GM12872 (cell line): ENCODE measurements at regions not wholly inside any gene's neighbourhood (a gene's known extent, or its start where the extent isn't known, plus 50 kb on each side); places are given as distances from the start of the nearest gene placed in this dataset.

Source experiments
- CTCF ChIP-seq: IDR thresholded peaks from 3 replicates; pipeline ENCODE4 v1.5.1; 2011; ENCODE audit warnings: low read depth, mild to moderate bottlenecking, low read length, moderate library complexity; ENCODE audit not compliant: insufficient read depth

- TF ChIP-seq CTCF = no peak
These were observed 244.9 kb upstream of the MVB12B start for GRCh38 chr9:126081746-126082145.

GRCh38 chr9:126084008-126084407, 242.6 kb upstream of the MVB12B start:
- TF ChIP-seq CTCF = no peak

GRCh38 chr9:126084696-126085095, 241.9 kb upstream of the MVB12B start:
- no peak for TF ChIP-seq CTCF

GRCh38 chr9:126085170-126085569, 241.5 kb upstream of the MVB12B start:
- TF ChIP-seq CTCF = no peak

GRCh38 chr9:126088336-126088735, 238.3 kb upstream of the MVB12B start:
- no peak for TF ChIP-seq CTCF

GRCh38 chr9:126089789-126090188, 236.8 kb upstream of the MVB12B start:
- no peak for TF ChIP-seq CTCF

- no peak for TF ChIP-seq CTCF
These were observed 232.9 kb upstream of the MVB12B start for GRCh38 chr9:126093771-126094170.
